ENCODE measurements at regions not wholly inside any gene's neighbourhood (a gene's known extent, or its start where the extent isn't known, plus 50 kb on each side); places are given as distances from the start of the nearest gene placed in this dataset.
"Not testable (repeated sequence)": the region's sequence is repeated elsewhere in the genome, so short reads cannot be mapped to it uniquely, and the experiment has no call there.

DNA sequence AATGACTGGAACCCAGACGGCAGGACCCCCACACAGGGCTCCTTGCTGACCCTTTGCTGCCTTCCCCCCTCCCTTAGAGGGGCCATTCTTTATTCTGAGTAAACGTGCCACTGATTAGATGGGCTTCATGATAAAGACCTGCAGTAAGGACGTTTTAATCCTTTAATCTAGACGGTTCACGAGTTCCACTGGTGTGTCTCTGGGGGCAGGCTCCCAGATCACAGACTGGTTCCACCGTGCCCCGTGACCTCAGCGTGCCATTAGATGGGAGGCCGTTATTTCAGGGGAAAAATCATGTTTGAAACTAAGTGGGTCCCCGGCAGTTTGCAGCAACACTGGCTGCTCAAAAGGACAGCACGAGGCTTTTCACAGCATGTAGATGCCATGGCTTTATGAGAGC, 246.9 kb upstream of the PLGLB2 start:
- not testable (repeated sequence) for H3K27ac ChIP-seq

DNA sequence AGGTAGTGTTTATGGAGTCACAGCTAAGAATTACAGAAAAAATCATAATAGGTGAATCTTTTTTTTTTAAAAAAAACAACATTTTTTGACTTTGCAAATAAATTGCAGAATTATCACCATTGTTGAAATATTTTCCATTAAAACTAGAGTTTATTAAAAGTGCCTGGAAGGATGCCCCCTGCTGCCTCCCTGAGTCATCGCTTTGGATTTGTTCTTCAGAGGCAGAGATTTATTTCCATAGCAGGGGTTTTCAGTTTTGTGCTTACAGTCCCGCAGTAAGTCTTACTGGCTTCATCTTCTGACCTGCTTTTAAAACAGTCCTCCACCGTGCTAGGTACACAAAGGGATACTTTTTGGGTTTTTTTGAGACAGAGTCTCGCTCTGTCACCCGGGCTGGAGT, 244.9 kb upstream of the PLGLB2 start:
- H3K27ac ChIP-seq, result not testable (repeated sequence)

DNA sequence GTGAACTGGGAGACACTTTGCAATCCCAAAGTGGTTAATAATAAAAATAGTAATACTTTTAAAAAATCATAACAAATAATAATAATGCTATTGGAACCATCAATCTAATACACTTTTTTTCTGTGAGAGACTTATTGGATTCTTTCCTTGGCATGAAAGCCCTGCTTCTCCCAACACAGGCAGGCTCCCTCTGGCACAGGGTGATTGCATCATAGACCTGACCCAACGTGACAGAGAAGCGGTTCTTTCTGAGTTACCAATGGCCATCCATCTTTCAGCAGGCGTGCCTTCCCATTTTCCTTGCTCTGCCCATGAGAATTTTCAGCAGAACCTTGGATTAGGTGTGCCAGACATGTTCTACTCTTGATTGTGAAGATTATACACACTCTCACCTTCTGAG, 242.6 kb upstream of the PLGLB2 start:
- H3K27ac ChIP-seq, result not testable (repeated sequence)

DNA sequence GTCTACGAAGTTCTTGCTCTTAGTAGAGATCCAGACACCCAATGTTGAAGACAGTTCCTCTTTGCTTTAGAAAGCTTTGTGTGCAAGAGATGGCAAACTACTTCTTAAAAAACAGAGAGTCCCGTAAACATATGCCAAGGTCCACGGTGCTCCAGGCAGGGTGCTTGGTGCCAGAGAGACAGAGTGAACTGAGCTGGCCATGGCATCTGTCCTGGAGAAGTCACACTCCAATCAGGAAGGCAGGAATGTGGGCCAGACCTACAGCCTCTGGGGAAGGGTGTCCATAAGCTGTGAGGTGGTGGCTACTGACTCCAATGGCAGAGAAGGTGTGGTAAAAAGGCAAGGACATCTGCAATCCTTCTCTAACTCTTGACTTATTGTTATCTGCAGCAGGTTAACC, 242.0 kb upstream of the PLGLB2 start:
- not testable (repeated sequence) for H3K27ac ChIP-seq

DNA sequence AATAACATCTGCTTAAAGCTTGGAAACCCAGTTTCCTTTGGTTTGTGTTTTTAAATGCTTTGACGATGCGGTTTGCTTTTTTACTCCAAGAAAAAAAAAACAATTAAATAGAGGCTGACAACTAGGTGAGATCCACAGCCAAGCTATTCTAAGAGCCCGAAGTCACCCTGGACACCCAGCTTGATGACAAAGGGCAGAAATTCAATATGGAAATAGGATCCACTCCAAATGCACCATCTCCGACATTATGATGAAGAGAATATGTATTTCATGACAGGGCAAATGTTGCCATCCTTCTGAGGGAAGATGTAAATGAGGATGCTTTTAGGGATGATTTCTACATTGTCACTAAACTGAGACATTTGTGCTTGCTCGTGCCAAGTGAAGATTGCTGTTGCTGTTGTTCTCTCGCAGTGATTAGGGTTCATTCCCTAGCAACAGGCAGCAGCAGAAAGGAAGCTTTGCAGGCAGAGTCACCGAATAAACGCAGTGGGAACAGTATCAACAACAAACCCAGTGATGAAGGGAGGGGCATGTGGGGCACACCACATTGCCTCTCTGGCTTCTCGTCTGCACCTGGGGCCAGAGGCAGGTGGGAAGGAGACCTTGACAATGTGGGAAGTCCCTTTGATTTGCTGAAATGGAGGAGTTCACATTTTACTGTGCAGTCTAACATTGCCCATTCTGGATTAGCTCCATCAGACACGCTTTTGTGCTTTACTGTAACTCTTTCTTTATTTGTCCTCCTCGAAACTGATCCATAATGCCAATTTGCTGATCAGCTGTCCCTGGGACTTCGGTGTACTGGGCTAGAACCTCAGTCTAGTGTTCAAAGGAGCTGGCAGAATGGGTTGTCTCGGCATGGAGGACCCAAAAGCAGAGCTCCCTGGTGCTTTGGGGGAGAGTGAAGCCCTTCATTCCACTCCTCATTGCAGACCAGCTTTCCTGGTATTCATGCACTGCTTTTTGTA, 240.2 kb upstream of the PLGLB2 start:
- H3K27ac ChIP-seq, result not testable (repeated sequence)

DNA sequence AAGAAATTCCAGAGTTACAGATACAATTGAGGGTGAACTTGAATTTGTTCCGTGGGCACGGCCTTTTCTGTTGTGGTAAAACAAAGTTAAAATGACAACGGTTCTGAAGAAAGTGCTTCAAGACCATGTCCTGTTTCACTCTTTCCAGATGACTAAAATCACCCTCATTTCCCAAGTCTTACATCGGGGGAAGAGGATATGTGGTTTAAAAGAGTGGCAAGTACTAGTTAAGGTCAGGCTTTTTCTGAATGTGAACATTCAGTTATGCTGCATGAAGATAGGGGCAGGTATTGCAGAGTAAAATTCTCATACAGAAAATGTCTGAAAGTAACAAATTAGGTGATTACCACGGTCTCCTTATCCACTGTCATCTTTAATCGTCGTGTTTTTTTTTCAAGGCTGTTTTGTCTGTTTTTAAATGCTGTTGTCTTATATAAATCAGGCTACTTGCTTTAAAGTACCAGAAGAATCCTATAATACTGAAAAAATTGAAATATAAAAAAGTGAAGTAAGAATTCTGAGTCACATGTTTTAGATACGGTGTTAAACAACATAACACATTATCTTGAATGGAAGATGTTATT, 236.6 kb upstream of the PLGLB2 start:
- not testable (repeated sequence) for H3K27ac ChIP-seq

DNA sequence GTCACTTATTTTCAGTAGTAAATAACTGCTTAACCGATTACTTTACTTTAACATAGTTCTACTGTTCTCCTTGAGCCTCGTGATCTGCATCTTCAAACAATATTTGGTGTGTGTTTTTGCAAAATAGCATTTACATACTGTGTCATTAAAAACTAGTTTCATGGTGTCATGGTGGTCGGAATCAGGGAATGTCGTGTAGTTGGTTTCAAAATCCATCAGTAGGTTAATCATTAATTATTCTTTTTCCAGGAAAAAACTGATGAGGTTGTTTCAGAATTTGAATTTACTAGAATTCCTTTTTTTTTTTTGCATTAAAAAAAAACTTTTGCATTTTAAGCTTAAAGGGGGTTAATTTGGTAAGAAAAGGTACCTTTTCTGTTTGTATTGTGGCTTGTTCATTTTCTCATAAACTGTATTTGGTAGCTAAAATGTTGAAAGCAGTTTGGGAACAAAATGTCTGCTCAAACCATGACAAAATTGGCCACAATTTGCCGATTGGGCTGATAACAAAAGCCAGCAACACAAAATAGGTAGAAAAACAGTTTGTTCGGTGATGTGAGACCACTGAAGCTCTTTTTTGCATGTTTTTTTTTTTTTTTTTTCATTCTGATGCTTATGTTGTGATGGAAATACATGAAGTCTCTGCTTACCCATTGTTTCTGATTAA, 234.9 kb upstream of the PLGLB2 start:
- H3K27ac ChIP-seq, result not testable (repeated sequence)

DNA sequence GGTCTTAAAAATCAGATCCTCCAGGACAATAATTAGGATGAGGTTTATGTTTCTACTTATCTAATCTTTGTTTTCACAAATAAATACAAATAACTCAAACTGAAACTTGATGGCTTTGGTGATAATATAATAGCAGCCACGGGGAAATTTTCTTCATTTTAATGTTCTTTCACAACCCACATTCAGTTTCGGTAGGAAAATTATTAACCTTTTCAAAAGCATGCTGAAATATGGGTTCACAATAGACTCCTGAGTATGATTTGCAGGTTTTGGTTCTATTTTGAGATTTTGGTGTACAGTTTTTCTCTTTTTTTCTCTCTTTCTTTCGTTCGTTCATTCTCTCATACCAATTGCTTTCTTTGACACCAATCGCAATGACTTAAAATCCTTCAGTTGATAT, 233.9 kb upstream of the PLGLB2 start:
- not testable (repeated sequence) for H3K27ac ChIP-seq

DNA sequence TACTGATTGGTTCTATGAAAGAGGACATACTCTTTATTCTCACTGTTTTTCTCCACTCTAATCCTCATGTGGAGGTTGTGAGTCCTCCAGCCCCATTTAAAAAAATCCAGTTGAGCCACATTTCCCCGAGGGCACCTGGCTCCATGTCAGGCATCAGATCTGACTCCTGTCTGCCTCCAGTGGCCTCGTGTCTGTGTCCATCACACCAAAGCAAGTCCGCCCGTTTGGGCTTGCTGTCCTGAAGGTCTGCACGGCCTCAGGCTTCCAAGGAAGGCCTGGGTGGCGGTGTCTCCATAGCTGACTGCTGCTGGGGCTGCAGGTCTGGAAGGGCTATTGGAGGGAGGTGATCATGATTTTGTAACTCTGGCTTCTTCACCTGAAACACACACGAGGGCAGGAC, 233.4 kb upstream of the PLGLB2 start:
- not testable (repeated sequence) for H3K27ac ChIP-seq

DNA sequence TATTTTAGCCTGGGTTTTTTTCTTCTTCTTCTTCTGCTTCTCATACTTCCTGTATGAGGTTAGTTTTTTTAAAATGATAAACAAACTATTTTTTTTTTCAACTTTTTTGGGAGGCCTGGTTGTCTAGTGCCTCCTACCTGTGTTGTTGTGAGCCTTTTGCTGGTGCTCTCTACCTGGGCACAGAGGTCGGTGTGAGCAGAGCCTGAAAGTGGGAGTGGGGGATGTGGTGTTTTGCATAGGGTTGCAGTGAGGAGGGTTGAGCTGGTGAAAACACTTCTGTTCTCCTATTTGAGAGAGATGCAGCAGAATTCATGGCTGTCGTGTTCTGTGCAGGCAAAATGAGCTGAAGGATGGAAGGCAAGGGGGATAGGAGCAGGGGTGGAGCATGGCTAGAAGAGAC, 232.7 kb upstream of the PLGLB2 start:
- not testable (repeated sequence) for H3K27ac ChIP-seq

DNA sequence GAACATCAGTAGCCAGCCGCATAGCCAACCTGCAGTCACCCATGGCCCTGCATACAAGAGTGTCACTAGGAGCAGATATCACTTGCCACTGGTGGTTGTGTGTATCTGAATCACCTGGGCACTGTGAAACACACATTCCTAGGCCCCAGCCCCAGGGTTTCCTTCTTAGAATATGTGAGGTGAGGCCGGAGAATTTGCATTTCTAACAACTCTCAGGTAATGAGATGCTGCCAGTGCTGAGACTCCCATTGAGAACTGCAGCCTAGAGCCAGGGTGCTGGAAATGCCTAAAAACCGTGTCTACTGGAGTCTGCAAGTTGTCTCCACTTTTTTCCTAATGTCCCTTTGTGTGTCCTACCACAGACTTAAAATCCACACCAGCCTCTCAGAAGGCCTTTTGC, 232.0 kb upstream of the PLGLB2 start:
- H3K27ac ChIP-seq, result not testable (repeated sequence)

DNA sequence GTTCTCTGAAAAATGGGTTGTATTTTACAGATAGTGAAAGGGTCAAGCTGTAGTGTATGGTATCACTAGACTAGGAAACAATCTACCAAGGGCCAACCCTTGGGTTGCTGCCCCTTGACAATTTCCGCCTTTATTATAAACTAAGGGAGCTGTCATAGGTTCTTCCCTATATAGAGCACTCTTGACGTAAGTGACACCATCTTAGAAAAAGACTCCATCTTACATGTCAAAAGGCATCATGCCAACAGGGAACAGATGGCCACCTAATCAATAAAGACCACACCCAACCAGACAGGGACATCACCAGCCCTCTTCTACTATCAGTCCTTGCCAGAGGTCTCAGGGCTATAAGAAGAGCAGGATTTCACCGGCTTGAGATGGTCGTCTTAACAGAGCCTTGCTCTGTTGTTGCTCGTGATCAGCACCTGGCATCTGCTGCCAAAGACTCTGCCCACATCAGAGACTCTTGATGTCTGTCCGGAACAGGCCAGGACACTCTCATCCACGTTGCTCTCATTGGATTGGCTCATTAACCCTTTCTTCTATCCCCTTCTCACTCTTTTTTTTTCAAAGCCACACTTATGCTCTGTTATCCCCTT, 231.4 kb upstream of the PLGLB2 start:
- H3K27ac ChIP-seq, result not testable (repeated sequence)

DNA sequence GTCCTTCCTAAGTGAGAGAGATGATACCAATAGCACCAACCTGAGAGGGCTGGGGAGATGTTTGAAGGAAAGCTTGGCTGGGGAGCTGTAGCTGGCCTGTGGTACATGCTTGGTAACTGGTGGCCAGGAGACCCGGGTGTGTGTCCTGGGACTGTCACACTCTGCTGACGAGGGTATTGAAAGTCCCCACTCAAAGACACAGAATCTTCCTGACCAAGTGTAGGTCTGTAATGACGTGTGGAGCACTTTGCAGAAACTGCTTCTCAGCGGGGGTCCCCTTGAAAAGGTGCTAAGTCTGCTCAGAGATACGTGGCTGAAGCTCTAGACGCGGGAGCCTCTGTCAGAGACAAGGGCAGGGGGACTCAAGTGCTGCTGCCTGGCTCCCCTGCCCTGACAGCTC, 230.4 kb upstream of the PLGLB2 start:
- not testable (repeated sequence) for H3K27ac ChIP-seq

DNA sequence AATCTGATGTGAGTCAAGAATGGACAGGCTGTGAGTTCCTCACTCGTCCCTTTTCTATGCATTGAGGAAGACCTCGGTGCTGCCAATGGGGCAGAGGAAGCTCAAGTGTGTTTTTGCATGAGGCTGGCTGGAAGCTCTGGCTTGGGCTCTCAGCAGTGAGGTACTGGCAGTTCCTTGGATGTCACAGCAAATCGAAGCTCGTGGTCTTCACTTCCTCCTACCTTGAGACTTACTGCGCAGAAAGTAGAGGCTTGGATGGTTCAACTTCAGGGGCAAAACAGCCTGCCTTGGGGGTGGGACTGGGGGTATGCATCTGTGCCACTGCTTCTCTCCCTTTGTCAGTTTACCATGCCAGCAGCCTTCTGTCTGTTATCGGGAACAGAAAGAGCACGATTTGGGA, 229.8 kb upstream of the PLGLB2 start:
- H3K27ac ChIP-seq, result not testable (repeated sequence)

DNA sequence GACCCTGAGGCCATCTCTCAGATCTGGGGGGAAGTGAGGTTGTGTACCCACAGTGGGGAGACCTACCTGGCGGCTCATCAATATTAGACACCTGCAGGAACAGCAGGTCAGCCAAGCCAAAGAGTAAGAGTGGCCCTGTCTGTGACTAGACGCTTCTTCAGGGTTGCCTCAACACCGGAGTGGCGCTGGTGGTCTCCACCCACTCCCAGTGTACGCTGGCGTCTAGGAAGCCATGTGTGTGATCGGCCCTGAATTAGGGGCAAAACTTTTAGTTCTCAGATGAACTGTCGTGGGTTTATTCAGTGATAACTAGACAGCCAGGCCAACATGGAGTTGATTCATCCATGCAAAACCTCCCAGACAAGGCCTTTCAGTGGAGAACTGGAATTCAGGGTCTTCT, 229.3 kb upstream of the PLGLB2 start:
- H3K27ac ChIP-seq, result not testable (repeated sequence)

DNA sequence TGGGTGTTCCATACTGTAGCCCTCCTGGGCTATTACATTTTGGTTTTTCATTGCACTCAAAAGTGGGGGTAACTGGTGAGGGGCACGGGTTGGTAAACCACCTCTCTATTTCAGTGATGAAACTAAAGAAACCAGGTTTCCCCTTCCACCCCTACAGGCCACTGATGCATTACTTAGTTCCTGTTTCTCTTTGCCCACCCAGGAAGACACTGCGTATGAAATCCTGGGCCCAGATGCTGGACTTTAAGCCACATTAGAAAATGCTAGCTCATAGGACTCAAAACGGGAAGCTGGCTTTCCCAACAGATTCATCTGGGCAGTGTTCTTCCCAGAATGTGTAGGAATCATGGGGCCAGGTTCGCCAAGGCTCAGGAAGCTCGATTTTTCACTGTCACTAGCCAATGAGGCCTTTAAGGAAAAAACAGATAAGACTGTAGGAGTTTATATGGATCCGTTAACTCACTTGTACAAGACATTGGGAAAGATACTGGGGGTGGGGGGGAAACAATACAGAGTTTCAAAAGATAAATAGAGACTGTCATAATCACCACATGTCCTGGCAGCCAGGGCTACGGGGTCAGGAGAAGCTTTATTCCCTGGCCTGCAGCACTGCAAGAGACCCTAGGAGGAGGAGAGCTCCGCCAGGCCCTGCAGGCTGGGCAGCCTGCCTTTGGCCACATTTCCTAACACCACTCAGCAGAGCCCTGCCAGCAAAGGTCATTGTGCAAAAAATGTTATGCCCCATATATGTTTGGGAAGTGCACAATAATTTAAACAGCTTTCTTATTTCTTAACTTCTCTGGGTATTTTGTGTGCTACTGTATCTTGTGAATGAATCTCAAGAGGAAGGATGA, 228.5 kb upstream of the PLGLB2 start:
- H3K27ac ChIP-seq, result not testable (repeated sequence)

DNA sequence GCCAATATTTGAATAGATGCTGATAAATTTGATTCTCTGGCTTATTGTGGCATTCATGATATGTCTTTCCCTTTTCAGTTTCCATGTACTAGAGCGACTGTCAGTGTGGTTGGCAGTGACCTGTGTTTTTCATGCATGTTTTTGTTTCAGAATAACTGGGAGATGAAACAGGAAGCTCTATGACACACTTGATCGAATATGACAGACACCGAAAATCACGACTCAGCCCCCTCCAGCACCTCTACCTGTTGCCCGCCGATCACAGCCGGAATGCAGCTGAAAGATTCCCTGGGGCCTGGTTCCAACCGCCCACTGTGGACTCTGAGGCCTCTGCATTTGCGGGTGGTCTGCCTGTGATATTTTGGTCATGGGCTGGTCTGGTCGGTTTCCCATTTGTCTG, 226.8 kb upstream of the PLGLB2 start:
- not testable (repeated sequence) for H3K27ac ChIP-seq

DNA sequence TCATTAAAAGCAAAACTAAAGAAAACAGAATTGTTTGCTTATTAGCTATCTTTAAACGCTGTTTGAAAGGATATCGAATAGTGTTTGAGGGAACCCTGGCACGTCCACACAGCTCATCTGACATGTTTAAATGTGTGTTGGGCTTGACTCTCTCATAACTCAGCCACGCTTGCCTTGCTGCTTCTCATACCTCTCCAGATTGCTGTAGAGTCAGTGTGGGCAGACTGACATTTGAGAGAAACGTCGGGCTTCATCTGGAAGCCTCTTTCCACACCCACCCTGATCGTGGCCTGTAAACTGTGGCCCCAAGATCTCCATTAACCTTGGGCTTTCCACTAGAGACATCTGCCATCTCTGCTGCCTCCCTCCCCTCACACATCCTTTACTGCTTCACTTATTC, 226.4 kb upstream of the PLGLB2 start:
- H3K27ac ChIP-seq, result not testable (repeated sequence)

DNA sequence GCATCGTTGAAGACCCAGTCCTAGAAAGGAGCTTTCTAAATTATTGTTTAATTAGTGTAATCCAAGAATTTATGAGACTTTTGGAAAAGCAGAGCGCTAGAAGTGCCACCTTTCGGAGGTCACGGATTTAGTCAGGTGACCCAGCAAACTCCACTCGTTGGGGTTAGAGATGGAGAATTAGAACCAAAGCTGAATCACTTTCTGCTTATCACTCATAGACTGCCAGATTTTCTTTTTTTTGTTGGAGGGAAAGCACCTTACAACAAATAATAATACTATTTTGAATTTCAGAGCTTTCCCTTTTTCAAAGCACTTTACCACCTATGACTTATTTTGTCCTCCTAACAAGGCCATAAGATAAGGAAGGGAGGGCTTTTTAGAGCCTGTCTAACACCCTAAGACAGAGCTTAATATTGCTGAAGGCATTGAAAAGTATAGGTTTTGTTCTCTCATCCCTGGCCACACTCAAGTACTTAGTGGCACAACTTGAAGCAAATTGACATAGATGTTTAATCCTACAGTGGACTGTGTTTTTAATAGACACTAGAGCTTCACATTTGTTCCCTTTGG, 223.2 kb upstream of the PLGLB2 start:
- H3K27ac ChIP-seq, result not testable (repeated sequence)

DNA sequence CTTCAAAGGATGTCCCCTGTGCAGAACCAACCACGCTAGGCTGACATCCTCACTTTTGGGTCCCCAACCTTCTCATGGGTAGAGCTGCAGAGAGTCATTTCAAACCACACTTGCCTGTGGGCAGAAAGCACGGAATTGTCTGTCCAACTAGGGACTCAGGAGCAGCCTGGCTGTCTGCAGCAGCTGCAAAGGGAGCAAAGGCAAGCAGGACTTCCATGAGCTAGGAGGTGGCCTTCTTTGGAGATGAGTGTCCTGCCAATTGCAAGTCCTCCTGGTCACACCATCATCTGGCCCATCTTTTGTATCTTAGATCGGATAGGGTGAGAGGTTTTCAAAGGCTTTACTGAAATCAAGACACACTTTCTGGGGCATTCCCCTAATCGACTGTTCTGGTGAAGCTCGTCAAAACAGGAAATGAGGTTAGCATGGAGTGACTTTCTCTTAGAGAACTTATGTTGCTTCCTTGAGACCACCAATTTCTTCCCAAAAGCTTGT, 222.3 kb upstream of the PLGLB2 start:
- not testable (repeated sequence) for H3K27ac ChIP-seq

DNA sequence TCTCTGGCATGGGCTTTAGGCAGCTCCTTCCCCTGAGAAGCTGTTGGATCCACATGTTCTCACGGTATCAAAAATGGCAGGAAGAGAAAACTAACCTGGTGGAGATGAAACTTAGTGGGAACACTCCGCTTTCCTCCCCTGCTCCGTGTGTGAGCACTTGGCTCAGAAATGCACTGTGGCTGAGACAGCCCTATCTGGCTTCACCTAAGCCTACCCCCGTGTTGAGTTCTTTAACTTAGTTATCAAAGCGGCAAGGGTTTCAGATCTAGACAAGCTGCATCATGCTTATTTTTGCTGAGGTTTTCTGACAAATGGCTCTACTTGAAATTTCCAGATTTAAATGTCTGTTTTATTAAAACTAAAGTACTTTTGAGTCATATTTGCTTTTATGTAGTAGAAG, 221.6 kb upstream of the PLGLB2 start:
- H3K27ac ChIP-seq, result not testable (repeated sequence)
